HL-60/S4 treated with retinoic acid at 250 ng/mL for 4 days and 3 days (cell line): ENCODE measurements at regions not wholly inside any gene's neighbourhood (a gene's known extent, or its start where the extent isn't known, plus 50 kb on each side); places are given as distances from the start of the nearest gene placed in this dataset.

Experiments
- in situ Hi-C: fragments of 300-500 bp; cut with MboI; formaldehyde crosslinking; loops from 2 replicates; pipeline ENCODE4 v1.7.0; 2022; ENCODE audit warnings: low sequenced_read_pairs

DNA sequence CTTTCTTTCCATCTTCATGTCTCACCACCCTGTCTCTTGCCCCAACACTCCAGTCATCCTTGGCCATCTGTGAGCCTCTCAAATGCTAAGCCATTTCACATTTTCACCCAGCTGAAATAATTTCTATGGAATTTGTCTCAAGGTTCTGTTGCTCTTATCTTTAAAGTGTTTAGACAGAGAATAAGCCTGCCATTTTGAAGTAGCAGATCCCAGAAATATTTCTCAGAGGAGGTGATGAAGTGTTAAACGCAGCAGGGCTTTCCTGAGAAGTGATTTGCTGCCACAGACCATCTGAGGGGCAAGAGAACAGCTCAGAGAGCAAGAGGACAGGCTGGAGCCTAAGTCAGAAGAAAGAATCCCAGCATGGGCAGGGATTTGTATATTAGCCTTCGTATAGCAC lies 71.6 kb upstream of the CLMN start:
- in situ Hi-C loops: no loop called here

DNA sequence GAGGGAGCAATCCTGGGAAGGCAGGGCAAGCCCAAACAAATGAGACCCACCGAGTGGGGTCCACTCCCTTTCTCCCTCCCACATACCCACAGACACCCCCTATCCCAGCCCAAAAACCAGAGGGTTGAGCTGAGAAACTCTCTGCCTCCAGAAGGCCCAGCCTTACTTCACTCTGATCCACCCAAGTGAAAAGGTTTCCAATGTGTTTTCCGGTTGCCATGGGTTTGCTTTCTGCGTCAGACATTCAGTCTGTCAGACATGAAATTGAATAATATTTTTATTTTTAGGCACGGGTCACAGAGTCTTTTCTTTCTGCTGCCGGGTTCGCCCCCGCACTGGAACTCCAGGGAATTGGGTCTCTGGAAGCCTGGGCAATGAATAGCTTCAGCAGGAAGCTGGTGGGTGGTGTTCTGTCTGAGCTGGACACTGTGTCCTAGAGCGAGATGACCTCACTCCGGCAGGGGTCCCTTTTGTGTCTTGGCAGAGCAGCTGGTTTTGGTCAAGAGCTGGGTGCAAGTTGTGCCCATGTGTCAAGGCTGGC lies 69.8 kb upstream of the CLMN start:
- in situ Hi-C loops: no loop called here

DNA sequence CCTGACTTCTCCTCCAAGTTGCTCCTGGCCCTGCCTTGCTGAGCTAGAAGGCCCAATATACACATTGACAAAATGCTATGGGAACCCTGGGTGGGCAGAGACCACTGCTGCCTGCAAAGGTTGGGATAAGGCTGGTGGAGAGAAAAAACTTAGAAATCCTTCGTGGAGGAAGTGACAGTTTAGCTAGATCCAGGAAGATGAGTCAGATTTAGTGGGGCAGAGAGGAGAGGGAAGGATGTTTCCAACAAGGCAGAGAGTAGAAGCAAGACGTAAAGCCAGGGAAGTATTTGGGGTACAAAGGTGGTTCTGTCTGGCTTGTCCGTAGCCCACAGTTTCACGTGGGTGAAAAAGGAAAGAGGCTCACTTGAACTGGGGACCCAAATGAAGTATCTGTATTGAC lies 69.0 kb upstream of the CLMN start:
- in situ Hi-C loops: no loop called here

DNA sequence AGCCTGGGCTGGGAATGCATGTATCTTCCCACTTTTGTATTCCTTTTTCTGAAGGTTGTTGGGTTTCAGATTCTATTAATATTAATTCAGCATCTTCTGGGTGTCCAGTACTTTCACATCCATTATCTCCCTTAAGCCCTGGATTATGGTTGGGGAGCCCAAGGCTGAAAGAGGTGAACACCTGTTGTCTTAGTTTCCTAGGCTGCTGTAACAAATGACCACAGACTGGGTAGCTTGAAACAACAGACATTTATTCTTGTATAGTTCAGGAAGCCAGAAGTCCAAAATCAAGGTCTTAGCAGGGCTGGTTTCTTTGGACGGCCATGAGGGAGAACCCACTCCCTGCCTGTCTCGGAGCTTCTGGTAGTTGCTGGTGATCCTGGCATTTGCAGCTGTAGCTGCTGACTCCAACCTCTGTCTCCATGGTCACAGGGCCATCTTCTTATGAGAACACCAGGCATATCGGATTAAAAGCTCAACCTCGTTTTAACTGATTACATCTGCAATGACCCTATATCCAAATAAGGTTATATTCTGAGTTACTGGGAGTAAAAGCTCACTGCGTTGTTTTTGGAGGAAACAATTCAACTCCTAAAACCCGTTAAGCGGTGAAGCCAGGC lies 68.2 kb upstream of the CLMN start:
- in situ Hi-C loops: no loop called here

DNA sequence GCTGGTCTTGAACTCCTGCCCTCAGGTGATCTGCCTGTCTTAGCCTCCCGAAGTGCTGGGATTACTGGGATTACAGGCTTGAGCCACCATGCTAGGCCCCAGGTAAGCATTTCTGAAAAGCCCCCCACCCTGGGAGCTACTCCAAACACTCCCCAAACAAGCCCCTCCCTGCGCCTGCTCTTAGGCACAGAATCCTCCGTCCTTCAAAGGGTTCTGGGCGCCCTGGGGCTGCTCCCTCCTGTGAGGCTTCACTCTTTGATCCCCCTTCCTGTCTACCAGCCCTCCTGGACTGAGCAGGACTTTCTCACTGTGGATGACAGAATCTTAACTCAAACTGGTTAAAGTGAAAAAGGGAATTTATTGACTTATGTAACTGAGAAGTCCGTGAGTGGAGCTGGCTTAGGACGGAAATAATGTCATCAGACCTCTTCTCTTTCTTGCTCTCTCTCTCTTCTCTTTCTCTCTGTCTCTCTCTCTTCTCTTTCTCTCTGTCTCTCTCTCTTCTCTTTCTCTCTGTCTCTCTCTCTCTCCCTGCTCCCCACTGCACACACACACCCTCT lies 66.9 kb upstream of the CLMN start:
- in situ Hi-C loops: no loop called here

DNA sequence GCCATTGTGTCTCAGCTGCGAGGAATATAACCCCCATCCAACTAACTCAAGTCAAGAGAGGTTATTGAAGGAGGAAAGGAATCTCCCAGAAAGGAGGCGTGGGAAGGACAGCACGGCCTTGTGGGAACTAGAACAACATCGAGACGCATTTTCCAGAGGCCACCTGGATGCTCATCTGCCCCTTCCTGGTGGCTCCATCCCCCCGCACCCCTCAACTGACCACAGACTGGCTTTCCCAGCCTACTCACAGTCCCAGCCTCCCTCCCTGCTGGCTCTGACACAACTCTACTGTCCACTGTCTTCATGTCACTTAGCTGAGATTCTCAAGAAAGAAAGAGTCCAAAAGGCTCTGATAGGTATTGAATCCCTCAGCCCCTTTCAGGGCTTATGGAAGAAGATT lies 66.0 kb upstream of the CLMN start:
- in situ Hi-C loops: no loop called here

DNA sequence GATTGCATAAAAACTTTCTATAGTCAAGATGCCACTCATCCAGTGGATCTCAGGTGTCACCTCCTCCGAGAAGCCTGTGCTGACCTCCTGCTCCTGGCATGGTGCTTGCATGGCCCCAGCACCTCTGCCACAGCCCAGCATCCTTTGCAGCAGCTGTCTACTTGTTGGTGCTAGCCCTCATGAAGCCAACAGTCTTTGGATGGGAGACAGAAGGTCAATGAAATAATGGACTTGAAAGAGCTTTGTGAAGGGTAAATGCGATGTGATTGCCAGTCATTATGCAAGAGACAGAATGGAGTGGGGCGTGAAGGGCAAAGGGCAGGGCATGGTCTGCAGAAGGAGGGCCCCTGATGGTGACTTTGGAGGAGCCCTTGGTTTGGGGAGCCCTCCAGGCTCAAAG lies 63.0 kb upstream of the CLMN start:
- in situ Hi-C loops: no loop called here

DNA sequence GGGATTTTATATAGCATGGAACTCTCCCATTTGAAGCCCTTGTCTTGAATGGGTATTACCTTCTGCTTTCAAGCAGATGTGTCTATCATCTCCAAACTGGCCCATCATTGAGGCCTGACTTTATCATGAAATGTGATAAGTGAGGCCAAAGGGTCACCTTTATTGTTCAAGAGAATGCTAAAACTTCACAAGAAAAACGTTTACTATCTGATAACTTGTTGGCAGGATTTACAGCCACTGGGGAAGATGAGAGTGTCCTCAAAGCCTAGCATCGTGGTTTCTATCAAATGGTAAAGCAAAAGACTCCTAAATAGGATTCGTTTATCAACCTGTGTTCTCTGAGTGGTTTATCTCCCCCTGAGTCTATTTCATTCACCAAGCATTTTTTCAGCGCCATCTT lies 62.0 kb upstream of the CLMN start:
- in situ Hi-C loops: no loop called here

DNA sequence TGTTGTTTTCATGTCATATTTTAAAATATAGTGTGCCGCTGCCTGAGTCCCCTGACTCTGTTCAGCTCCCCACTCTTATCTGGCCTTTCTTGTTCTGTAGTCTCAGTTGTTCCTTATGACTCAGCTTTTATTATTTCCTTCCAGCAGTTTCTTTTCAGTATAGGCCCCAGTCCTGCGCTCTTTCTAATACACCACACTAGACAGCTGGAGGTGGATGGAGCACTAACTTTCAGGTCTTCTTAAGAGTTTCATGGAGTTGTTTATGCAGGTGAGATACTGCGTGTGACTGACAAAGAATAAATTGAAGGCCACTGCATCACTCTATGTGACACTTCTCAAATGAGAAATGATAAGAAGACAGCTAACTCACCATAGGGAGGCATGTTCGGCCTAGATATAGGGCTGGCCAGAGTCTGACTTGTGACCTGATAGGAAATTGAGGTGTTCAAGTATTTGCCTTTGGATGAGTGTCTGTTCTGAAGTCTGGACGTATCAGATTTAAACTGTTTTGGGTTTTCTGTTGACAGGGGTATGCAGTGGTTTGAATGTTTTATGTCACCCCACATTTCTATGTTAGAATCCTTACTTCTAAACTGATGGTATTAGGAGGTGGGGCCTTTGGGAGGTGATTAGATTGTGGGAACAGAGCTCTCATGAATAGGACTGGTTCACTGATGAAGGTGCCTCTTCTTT lies 60.8 kb upstream of the CLMN start:
- in situ Hi-C loops: no loop called here

DNA sequence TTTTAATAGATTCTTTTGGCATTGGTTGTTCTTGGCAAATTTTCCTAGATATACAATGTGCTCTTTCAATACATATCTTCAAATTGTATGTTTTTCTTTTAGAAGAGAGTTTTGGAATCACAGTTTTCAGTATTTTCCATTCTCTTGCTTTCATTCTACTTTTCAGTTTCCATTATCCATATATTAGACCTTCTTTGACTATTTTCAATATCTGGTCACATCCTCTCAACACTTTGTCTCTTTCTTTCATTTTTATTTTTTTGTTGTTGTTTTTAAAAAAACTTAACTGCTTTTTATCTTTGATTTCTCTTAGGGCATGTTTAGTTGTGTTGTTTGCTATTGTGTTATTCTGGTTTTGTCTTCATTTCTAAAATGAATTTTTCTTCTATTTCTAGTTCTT lies 59.9 kb upstream of the CLMN start:
- in situ Hi-C loops: no loop called here

DNA sequence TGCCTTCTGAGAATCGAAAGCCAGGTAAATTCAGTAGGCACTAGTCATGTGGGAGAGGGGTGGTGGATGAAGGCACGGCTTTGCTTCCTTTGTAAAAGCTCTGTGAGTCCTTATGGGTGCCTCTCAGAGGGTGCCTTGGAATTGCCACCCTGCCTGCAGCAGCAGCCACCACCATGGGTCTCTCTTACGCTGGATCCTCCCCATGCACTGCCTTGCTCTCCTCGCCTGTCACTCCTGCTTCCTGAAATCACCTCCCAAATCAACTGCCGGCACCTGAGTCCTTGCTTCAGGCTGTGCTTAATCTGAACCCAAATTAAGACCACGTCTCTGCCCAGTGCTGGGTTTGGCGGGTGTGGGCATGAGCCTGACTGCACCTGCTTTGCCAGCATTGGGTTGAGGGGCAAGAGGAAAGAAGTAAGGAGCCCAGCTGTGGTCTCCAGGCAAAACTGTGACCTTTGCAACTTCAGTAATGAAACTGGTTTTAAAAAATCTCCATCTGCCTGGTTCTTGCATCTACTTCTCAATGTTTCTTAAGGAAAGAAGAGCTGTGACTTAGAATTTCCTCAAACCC lies 55.9 kb upstream of the CLMN start:
- in situ Hi-C loops: no loop called here

DNA sequence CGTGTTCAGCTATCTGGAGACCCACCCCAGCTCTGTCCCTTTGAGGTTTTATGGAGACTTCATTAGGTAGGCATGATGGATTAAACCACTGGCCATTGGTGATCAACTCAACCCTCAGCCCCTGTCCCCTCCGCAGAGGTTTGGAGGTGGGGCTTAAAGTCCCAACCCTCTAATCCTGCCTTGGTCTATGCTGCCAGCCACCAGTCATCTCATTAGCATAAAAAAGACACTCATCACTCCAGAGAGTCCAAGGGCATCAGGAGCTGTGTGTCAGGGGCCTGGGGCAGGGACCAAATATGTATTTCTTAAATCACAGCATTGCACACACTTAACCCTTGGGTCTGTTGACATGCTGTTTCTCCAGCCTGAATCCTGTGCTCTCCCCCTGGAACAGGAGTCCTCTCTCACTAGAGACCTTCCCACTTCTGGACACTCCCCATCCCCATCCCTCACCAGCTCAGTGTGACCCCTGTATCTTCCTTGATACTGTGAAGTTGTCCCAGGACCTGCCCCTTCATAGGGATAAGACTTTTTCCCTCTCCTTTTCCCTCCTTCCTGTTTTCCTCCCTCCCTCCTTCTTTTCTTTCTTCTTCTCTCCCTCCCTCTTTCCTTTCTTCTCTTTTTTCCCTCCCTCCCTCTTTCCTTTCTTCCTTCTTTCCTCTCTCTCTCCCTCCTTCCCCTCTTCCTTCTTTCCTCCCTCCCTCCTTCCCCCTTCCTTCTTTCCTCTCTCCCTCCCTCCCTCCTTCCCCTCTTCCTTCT lies 54.7 kb upstream of the CLMN start:
- in situ Hi-C loops: loop anchor here (25.0 kb wide), 1 partner anchor 687 kb away; no protein-coding TSS in a partner anchor

DNA sequence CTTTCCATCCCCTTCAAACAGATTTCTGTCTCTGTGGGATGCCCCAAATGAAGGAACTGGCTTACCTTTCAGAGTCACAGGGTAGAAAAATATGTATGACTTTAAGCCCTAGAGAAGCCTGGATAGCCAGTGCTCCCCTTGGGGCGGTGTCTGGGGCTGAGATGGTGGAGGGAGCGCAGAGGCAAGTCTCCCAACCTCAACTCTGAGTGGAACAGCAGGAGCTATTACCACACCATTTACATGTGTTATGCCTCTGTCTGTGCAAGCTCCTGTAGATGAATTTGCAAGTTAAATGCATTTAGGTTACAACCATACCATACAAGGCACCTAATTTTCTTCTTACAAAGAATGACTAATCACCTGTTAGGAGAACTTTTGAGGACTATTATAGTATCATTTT lies 50.4 kb upstream of the CLMN start:
- in situ Hi-C loops: loop anchor here (25.0 kb wide), 1 partner anchor 683 kb away; no protein-coding TSS in a partner anchor
